ENCODE measurements at regions not wholly inside any gene's neighbourhood (a gene's known extent, or its start where the extent isn't known, plus 50 kb on each side); places are given as distances from the start of the nearest gene placed in this dataset.

GRCh38 chr7:38002689-38003088 lies 82.2 kb downstream of the EPDR1 start:
- TF ChIP-seq CTCF (IDR thresholded peaks at IDR 0.05; ENCODE audit: low read depth, low read length), result no peak
- DNase-seq (ENCODE audit: extremely low read depth, low read depth), result no peak

DNA sequence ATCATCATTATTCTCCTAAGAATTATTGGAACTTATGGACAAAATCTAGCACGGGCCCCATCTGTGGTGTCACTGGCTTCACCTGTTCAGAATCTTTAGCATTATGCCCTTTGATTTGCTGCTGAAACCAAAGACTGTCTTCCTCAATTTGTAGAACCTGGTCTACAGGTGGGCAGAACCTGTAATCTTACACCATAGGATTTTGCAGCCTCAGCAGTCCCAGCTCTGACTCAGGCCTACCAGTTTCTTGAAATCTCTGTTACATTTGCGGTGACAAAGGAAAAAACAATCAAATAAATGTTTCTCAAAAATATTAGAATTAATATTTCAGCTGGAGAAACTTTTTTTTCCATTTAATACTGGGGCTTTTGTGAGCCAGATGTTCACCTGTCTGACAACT lies 86.1 kb downstream of the EPDR1 start:
- no peak for TF ChIP-seq CTCF (IDR thresholded peaks at IDR 0.05; ENCODE audit: low read depth, low read length)
- DNase-seq (ENCODE audit: extremely low read depth, low read depth), result no peak

GRCh38 chr7:38007096-38007495 lies 86.7 kb downstream of the EPDR1 start:
- no peak for DNase-seq (ENCODE audit: extremely low read depth, low read depth)

GRCh38 chr7:38013246-38013645 lies 92.8 kb downstream of the EPDR1 start:
- DNase-seq (ENCODE audit: extremely low read depth, low read depth), result no peak
- no peak for TF ChIP-seq CTCF (IDR thresholded peaks at IDR 0.05; ENCODE audit: low read depth, low read length)

More at GRCh38 chr7:38007096-38007495, 86.7 kb downstream of the EPDR1 start:
- TF ChIP-seq CTCF (IDR thresholded peaks at IDR 0.05; ENCODE audit: low read depth, low read length), result no peak

DNA sequence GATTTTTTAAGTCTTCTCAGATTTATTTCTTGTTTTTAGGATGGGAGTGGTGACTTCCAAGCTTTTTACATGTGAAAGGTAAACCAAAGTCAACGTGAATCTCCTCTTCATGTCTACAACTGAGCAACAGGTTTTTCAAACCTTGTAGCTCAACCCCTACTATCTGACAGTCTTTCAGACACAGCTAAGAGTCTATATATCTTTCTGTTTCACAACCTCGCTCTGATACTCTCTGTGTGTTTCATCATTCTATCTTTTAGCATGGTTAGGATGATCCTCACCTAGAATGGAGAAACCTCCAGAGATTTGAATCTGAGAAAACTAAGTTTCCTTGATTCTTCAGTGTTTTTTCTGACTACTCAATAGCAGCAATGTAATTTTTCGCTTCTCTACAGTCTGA lies 96.1 kb downstream of the EPDR1 start:
- no peak for DNase-seq (ENCODE audit: extremely low read depth, low read depth)
- TF ChIP-seq CTCF (IDR thresholded peaks at IDR 0.05; ENCODE audit: low read depth, low read length), result no peak

DNA sequence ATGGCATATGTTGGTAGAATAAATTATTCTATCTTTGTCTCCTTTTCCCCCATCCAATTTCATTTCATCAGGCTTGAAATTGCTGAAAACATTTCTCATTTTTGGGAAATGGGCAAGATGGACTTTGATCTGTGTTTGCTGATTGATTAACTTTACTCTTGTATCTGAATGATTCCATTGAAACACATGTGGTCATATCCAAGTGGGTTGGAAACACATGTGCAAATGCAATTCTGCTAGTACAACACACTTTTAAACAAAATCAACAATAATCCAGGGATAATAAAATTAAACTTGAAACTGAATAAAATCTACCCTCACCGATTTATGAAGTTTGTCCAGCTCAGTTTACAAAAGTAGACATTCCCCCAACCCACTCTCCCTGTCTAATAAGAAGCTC lies 96.9 kb downstream of the EPDR1 start:
- DNase-seq (ENCODE audit: extremely low read depth, low read depth), result no peak
- TF ChIP-seq CTCF (IDR thresholded peaks at IDR 0.05; ENCODE audit: low read depth, low read length), result no peak

GRCh38 chr7:38020121-38020785 lies 99.8 kb downstream of the EPDR1 start:
- TF ChIP-seq CTCF (IDR thresholded peaks at IDR 0.05; ENCODE audit: low read depth, low read length), result no peak
- DNase-seq (ENCODE audit: extremely low read depth, low read depth), result no peak

Measured in AG09319 (cell line).